H9 (cell line): ENCODE measurements at regions not wholly inside any gene's neighbourhood (a gene's known extent, or its start where the extent isn't known, plus 50 kb on each side); places are given as distances from the start of the nearest gene placed in this dataset.

Experiments
- DNase-seq: peaks from one replicate; pipeline ENCODE4 v3.0.0-alpha.2; 2017
- H2AFZ ChIP-seq: one replicate; pipeline ENCODE4 v1.6.1; 2013; ENCODE audit warnings: mild to moderate bottlenecking, low read length, control low read depth, moderate library complexity
- H2AK5ac ChIP-seq: 2 replicates; pipeline ENCODE4 v1.6.1; 2013; ENCODE audit warnings: low read length, control low read depth, mixed read lengths; ENCODE audit not compliant: insufficient read length
- H2BK120ac ChIP-seq: one replicate; pipeline ENCODE4 v1.6.1; 2013; ENCODE audit warnings: low read depth, mild to moderate bottlenecking, low read length, control low read depth, inconsistent platforms; ENCODE audit not compliant: poor library complexity, severe bottlenecking
- H2BK12ac ChIP-seq: 2 replicates; pipeline ENCODE4 v1.6.1; 2013; ENCODE audit warnings: low read length, control low read depth, mixed read lengths, low read depth; ENCODE audit not compliant: insufficient read length
- H2BK15ac ChIP-seq: 2 replicates; pipeline ENCODE4 v1.6.1; 2013; ENCODE audit warnings: low read depth, low read length, control low read depth
- H2BK20ac ChIP-seq: one replicate; pipeline ENCODE4 v1.6.1; 2013; ENCODE audit warnings: low read depth, mild to moderate bottlenecking, low read length, control low read depth, inconsistent platforms; ENCODE audit not compliant: poor library complexity, severe bottlenecking
- H2BK5ac ChIP-seq: 2 replicates; pipeline ENCODE4 v1.6.1; 2013; ENCODE audit warnings: low read length, control low read depth, mixed read lengths; ENCODE audit not compliant: insufficient read length
- H3K14ac ChIP-seq: 2 replicates; pipeline ENCODE4 v1.6.1; 2013; ENCODE audit warnings: low read length, control low read depth; ENCODE audit not compliant: insufficient read depth
- H3K18ac ChIP-seq: 2 replicates; pipeline ENCODE4 v1.6.1; 2013; ENCODE audit warnings: low read depth, mild to moderate bottlenecking, mixed read lengths, low read length, control low read depth; ENCODE audit not compliant: insufficient read length
- H3K23ac ChIP-seq: 2 replicates; pipeline ENCODE4 v1.6.1; 2013; ENCODE audit warnings: low read length, control low read depth, mixed read lengths, low read depth; ENCODE audit not compliant: insufficient read length
- H3K23me2 ChIP-seq: 2 replicates; pipeline ENCODE4 v1.6.1; 2013; ENCODE audit warnings: low read depth, mild to moderate bottlenecking, mixed read lengths, low read length, control low read depth; ENCODE audit not compliant: insufficient read length, poor library complexity, severe bottlenecking
- H3K27ac ChIP-seq: 2 replicates; pipeline ENCODE4 v1.5.1; 2013; ENCODE audit warnings: low read length, control low read depth, mixed read lengths, low read depth; ENCODE audit not compliant: insufficient read length
- H3K27me3 ChIP-seq: 2 replicates; pipeline ENCODE4 v1.6.1; 2013; ENCODE audit warnings: low read length, control low read depth, inconsistent platforms; ENCODE audit not compliant: insufficient read depth
- H3K4ac ChIP-seq: 2 replicates; pipeline ENCODE4 v1.6.1; 2013; ENCODE audit warnings: low read depth, mild to moderate bottlenecking, control low read depth, inconsistent platforms, low read length, moderate library complexity
- H3K4me1 ChIP-seq: 2 replicates; pipeline ENCODE4 v1.6.1; 2013; ENCODE audit warnings: low read length, control low read depth, inconsistent platforms; ENCODE audit not compliant: insufficient read depth
- H3K4me2 ChIP-seq: 2 replicates; pipeline ENCODE4 v1.6.1; 2013; ENCODE audit warnings: low read length, control low read depth, mixed read lengths; ENCODE audit not compliant: insufficient read length, insufficient read depth
- H3K56ac ChIP-seq: 2 replicates; pipeline ENCODE4 v1.6.1; 2013; ENCODE audit warnings: low read depth, mild to moderate bottlenecking, mixed read lengths, low read length, control low read depth; ENCODE audit not compliant: insufficient read length
- H3K79me1 ChIP-seq: 2 replicates; pipeline ENCODE4 v1.6.1; 2013; ENCODE audit warnings: low read depth, mild to moderate bottlenecking, moderate library complexity, low read length, control low read depth, inconsistent platforms; ENCODE audit not compliant: insufficient read depth, poor library complexity, severe bottlenecking
- H3K79me2 ChIP-seq: 2 replicates; pipeline ENCODE4 v1.6.1; 2013; ENCODE audit warnings: low read length, control low read depth, inconsistent platforms; ENCODE audit not compliant: insufficient read depth
- H3K9ac ChIP-seq: 2 replicates; pipeline ENCODE4 v1.6.1; 2013; ENCODE audit warnings: low read length, control low read depth, mixed read lengths; ENCODE audit not compliant: insufficient read length; ENCODE audit errors: extremely low read depth
- H3K9me3 ChIP-seq: one replicate; pipeline ENCODE4 v1.6.1; 2013; ENCODE audit warnings: low read depth, low read length, inconsistent platforms; ENCODE audit not compliant: control insufficient read depth
- H3T11ph ChIP-seq: one replicate; pipeline ENCODE4 v1.6.1; 2013; ENCODE audit warnings: mild to moderate bottlenecking, low read length, control low read depth, inconsistent platforms
- H4K20me1 ChIP-seq: one replicate; pipeline ENCODE4 v1.6.1; 2013; ENCODE audit not compliant: control insufficient read depth, insufficient read length, insufficient read depth
- H4K5ac ChIP-seq: 2 replicates; pipeline ENCODE4 v1.6.1; 2013; ENCODE audit warnings: low read depth, mild to moderate bottlenecking, mixed read lengths, low read length, control low read depth; ENCODE audit not compliant: insufficient read length
- H4K8ac ChIP-seq: replicated peaks from 2 replicates; pipeline ENCODE4 v1.6.1; 2013; ENCODE audit warnings: low read length, control low read depth, mixed read lengths, low read depth; ENCODE audit not compliant: insufficient read length
- H4K91ac ChIP-seq: 2 replicates; pipeline ENCODE4 v1.6.1; 2013; ENCODE audit warnings: low read depth, mild to moderate bottlenecking, moderate library complexity, mixed read lengths, low read length, control low read depth; ENCODE audit not compliant: insufficient read length
- H3K27ac Mint-ChIP-seq, 3 experiments: 2 replicates in 2 of 3; 3 replicates in 1 of 3; pipeline ENCODE4 v1.8.0; 2020 to 2021; ENCODE audit warnings: mixed read lengths in 3 of 3, mild to moderate bottlenecking in 1 of 3, moderate library complexity in 1 of 3
- H3K27me3 Mint-ChIP-seq: 2 replicates; pipeline ENCODE4 v1.8.0; 2021; ENCODE audit warnings: low read depth, mild to moderate bottlenecking, moderate library complexity, mixed read lengths
- H3K36me3 Mint-ChIP-seq, 3 experiments: 2 replicates in 2 of 3; 3 replicates in 1 of 3; pipeline ENCODE4 v1.8.0; 2020 to 2021; ENCODE audit warnings: low read depth in 3 of 3, mixed read lengths in 3 of 3; ENCODE audit not compliant: insufficient read depth in 1 of 3
- H3K4me1 Mint-ChIP-seq, 2 experiments: 2 replicates each; pipeline ENCODE4 v1.8.0; 2020; ENCODE audit warnings: mixed read lengths in 2 of 2
- H3K4me3 Mint-ChIP-seq, 2 experiments: 2 replicates in 1 of 2; 3 replicates in 1 of 2; pipeline ENCODE4 v1.8.0; 2020 to 2021; ENCODE audit warnings: mild to moderate bottlenecking in 2 of 2, mixed read lengths in 2 of 2, moderate library complexity in 1 of 2
- H3K9me3 Mint-ChIP-seq, 2 experiments: 2 replicates in 1 of 2; 3 replicates in 1 of 2; pipeline ENCODE4 v1.8.0; 2020; ENCODE audit warnings: mild to moderate bottlenecking in 2 of 2, mixed read lengths in 2 of 2, moderate library complexity in 1 of 2
- CTCF ChIP-seq: fragments of 200-600 bp; sonication (generic); conservative IDR thresholded peaks from 3 replicates; pipeline ENCODE4 v1.8.0; 2021; ENCODE audit warnings: antibody characterized with exemption, mild to moderate bottlenecking
- WGBS: extraction: QIAGEN DNeasy Blood & Tissue Kit; methylation state at CpG from one replicate; pipeline ENCODE4 v1.1.7; 2013; ENCODE audit warnings: missing lambda C conversion rate, low lambda C conversion rate, mixed read lengths; ENCODE audit not compliant: insufficient read length; ENCODE audit errors: extremely low coverage; 5-methylcytosine and 5-hydroxymethylcytosine counted together

GRCh38 chr4:104818579-104818978 is 323.9 kb upstream of the CXXC4 start:
- DNase-seq = no peak
- H4K8ac ChIP-seq = no peak overlapping the region
- H3K14ac ChIP-seq = no peak overlapping the region
- Mint-ChIP-seq H3K36me3 (no peaks in the 10 kb centered on the region; a peak in 1 of 7 replicates), H3K27me3 (no peaks in the 10 kb centered on the region), H3K4me1 (no peaks in the 10 kb centered on the region), H3K27ac (no peak overlapping the region), H3K9me3 (no peaks in the 10 kb centered on the region), H3K4me3 (no peak overlapping the region)
- H3K79me1 ChIP-seq = no peaks in the 10 kb centered on the region
- H3T11ph ChIP-seq = no peak overlapping the region
- no peak overlapping the region for H3K27ac ChIP-seq
- no peak overlapping the region for H2BK5ac ChIP-seq
- no peak overlapping the region for H2BK120ac ChIP-seq
- H3K56ac ChIP-seq = no peak overlapping the region
- no CpG with 5 or more reads among the region's 4 CpGs for WGBS
- no peaks in the 10 kb centered on the region for H3K23me2 ChIP-seq
- H2BK12ac ChIP-seq = no peak overlapping the region
- H3K23ac ChIP-seq = no peak overlapping the region
- H2AK5ac ChIP-seq = no peak overlapping the region
- no peak overlapping the region for H4K91ac ChIP-seq
- H2BK20ac ChIP-seq = no peak overlapping the region
- H3K4me2 ChIP-seq = no peak overlapping the region
- H3K4ac ChIP-seq = no peak overlapping the region
- H3K9ac ChIP-seq = no peak overlapping the region
- H3K27me3 ChIP-seq = no peaks in the 10 kb centered on the region
- H2AFZ ChIP-seq = no peak overlapping the region
- no peaks in the 10 kb centered on the region for H3K9me3 ChIP-seq
- no peak overlapping the region for H3K18ac ChIP-seq
- no peaks in the 10 kb centered on the region for H4K20me1 ChIP-seq
- H4K5ac ChIP-seq = no peak overlapping the region
- no peak overlapping the region for H2BK15ac ChIP-seq
- H3K4me1 ChIP-seq = no peaks in the 10 kb centered on the region
- H3K79me2 ChIP-seq = no peaks in the 10 kb centered on the region
- TF ChIP-seq CTCF = no peak
